HG02981 (cell line): ENCODE measurements at regions not wholly inside any gene's neighbourhood (a gene's known extent, or its start where the extent isn't known, plus 50 kb on each side); places are given as distances from the start of the nearest gene placed in this dataset.

Experiments used
- ATAC-seq: cut with Tn5 transposase; IDR thresholded peaks from one replicate; pipeline ENCODE4 v1.9.1; 2021; ENCODE audit warnings: mild to moderate bottlenecking, moderate library complexity; ENCODE audit not compliant: unreplicated experiment

- no peak for ATAC-seq
Measured at GRCh38 chr2:14221466-14221865, 411.1 kb upstream of the LRATD1 start.

GRCh38 chr2:14223576-14223975 is 408.9 kb upstream of the LRATD1 start:
- ATAC-seq: no peak

- no peak for ATAC-seq
Measured at GRCh38 chr2:14231391-14231898, 401.1 kb upstream of the LRATD1 start.

GRCh38 chr2:14232217-14232616 is 400.3 kb upstream of the LRATD1 start:
- ATAC-seq: no peak

- ATAC-seq: no peak
Measured at GRCh38 chr2:14234911-14235310, 397.6 kb upstream of the LRATD1 start.

- ATAC-seq: no peak
Measured at GRCh38 chr2:14235667-14236066, 396.9 kb upstream of the LRATD1 start.

GRCh38 chr2:14237902-14238301 is 394.6 kb upstream of the LRATD1 start:
- ATAC-seq: no peak

GRCh38 chr2:14239605-14240004 is 392.9 kb upstream of the LRATD1 start:
- ATAC-seq: no peak

- no peak for ATAC-seq
Measured at GRCh38 chr2:14240868-14241267, 391.6 kb upstream of the LRATD1 start.

GRCh38 chr2:14245901-14246300 is 386.6 kb upstream of the LRATD1 start:
- no peak for ATAC-seq

- no peak for ATAC-seq
Measured at GRCh38 chr2:14255135-14255820, 377.2 kb upstream of the LRATD1 start.

GRCh38 chr2:14256890-14257289 is 375.6 kb upstream of the LRATD1 start:
- no peak for ATAC-seq

GRCh38 chr2:14257801-14258507 is 374.6 kb upstream of the LRATD1 start:
- ATAC-seq: no peak

- no peak for ATAC-seq
Measured at GRCh38 chr2:14261771-14262170, 370.7 kb upstream of the LRATD1 start.

- no peak for ATAC-seq
Measured at GRCh38 chr2:14263053-14263452, 369.5 kb upstream of the LRATD1 start.

- ATAC-seq: no peak
Measured at GRCh38 chr2:14270036-14270582, 362.4 kb upstream of the LRATD1 start.

GRCh38 chr2:14272396-14273075 is 360.0 kb upstream of the LRATD1 start:
- ATAC-seq: no peak

GRCh38 chr2:14273650-14274049 is 358.9 kb upstream of the LRATD1 start:
- no peak for ATAC-seq

GRCh38 chr2:14284244-14284643 is 348.3 kb upstream of the LRATD1 start:
- no peak for ATAC-seq

GRCh38 chr2:14285812-14286211 is 346.7 kb upstream of the LRATD1 start:
- ATAC-seq: no peak

GRCh38 chr2:14288016-14288415 is 344.5 kb upstream of the LRATD1 start:
- no peak for ATAC-seq

- ATAC-seq: no peak
Measured at GRCh38 chr2:14292964-14293363, 339.6 kb upstream of the LRATD1 start.
